Nephron progenitor cell (in vitro differentiated cells): ENCODE measurements at regions not wholly inside any gene's neighbourhood (a gene's known extent, or its start where the extent isn't known, plus 50 kb on each side); places are given as distances from the start of the nearest gene placed in this dataset.
"Not testable (repeated sequence)": the region's sequence is repeated elsewhere in the genome, so short reads cannot be mapped to it uniquely, and the experiment has no call there.

Experiments used
- DNase-seq: peaks from one replicate; pipeline ENCODE4 v3.0.0; 2021
- H3K27ac Mint-ChIP-seq: 2 replicates; pipeline ENCODE4 v1.8.0; 2021; ENCODE audit warnings: mild to moderate bottlenecking, moderate library complexity, mixed read lengths
- H3K27me3 Mint-ChIP-seq: 2 replicates; pipeline ENCODE4 v1.8.0; 2021; ENCODE audit warnings: mild to moderate bottlenecking, low read depth, mixed read lengths; ENCODE audit not compliant: poor library complexity
- H3K36me3 Mint-ChIP-seq: 2 replicates; pipeline ENCODE4 v1.8.0; 2021; ENCODE audit warnings: low read depth, mixed read lengths
- H3K4me1 Mint-ChIP-seq: 2 replicates; pipeline ENCODE4 v1.8.0; 2021; ENCODE audit warnings: mixed read lengths
- H3K4me3 Mint-ChIP-seq: 2 replicates; pipeline ENCODE4 v1.8.0; 2021; ENCODE audit warnings: mild to moderate bottlenecking, moderate library complexity, mixed read lengths
- H3K9me3 Mint-ChIP-seq: 2 replicates; pipeline ENCODE4 v1.8.0; 2021; ENCODE audit warnings: mild to moderate bottlenecking, moderate library complexity, mixed read lengths
- TF ChIP-seq, protein P1 (sequence below): fragments of 200-600 bp; sonication (generic); IDR thresholded peaks from 2 replicates; pipeline ENCODE4 v1.5.0; 2021; ENCODE audit warnings: antibody characterized with exemption

DNA sequence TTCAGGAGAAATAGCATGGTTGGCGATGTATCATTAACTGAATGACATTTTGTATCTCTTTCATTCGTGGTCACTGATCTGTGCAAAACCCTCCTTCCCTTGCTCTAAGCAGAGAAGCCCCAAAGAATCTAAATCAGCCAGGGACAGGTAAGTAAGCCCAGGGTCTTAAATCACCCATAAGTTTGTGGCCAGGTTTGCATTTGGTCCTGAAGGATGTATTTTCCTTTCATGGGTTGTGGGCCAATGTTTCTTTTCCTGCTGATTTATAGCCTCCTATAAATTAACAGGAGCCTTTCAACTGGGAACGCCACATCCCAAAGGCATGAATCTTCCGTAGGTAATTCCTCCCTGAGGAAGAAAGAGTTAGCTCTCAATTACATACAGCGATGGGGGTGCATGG lies 217.5 kb upstream of the TNC start:
- peaks cover 28% of the 10 kb centered on the region for H3K9me3 Mint-ChIP-seq
- H3K4me1 Mint-ChIP-seq, result peaks cover 38% of the 10 kb centered on the region
- TF ChIP-seq, protein P1, sequence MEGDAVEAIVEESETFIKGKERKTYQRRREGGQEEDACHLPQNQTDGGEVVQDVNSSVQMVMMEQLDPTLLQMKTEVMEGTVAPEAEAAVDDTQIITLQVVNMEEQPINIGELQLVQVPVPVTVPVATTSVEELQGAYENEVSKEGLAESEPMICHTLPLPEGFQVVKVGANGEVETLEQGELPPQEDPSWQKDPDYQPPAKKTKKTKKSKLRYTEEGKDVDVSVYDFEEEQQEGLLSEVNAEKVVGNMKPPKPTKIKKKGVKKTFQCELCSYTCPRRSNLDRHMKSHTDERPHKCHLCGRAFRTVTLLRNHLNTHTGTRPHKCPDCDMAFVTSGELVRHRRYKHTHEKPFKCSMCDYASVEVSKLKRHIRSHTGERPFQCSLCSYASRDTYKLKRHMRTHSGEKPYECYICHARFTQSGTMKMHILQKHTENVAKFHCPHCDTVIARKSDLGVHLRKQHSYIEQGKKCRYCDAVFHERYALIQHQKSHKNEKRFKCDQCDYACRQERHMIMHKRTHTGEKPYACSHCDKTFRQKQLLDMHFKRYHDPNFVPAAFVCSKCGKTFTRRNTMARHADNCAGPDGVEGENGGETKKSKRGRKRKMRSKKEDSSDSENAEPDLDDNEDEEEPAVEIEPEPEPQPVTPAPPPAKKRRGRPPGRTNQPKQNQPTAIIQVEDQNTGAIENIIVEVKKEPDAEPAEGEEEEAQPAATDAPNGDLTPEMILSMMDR, result no peak
- peak overlapping the region; percentile 41 for H3K27ac Mint-ChIP-seq
- H3K4me3 Mint-ChIP-seq, result no peak overlapping the region
- no peaks in the 10 kb centered on the region for H3K36me3 Mint-ChIP-seq
- DNase-seq, result peak; percentile 3
- H3K27me3 Mint-ChIP-seq, result peaks cover 12% of the 10 kb centered on the region

DNA sequence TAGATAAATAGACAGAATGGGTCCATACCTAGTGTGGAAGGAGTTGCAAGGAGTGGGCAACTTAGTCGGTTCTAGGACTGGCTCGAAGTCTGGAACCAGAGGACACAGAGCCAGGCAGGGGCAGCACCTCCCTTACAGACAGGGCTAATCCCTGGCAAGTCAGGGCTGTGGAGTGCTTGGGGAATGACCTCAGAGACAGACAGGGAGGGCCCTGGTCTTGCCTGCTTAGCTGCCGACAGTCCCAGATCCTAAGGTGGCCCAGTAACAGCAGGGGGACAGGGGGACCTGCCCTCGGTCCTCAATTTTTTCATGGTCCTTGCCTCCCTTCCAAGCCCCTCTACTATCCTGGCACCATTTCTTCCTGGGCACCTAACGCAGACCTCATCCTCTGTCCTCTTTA lies 222.4 kb upstream of the TNC start:
- no peak overlapping the region for H3K4me3 Mint-ChIP-seq
- no peaks in the 10 kb centered on the region for H3K36me3 Mint-ChIP-seq
- no peak overlapping the region for H3K27ac Mint-ChIP-seq
- H3K27me3 Mint-ChIP-seq, result peaks cover 4% of the 10 kb centered on the region
- peaks cover 11% of the 10 kb centered on the region for H3K4me1 Mint-ChIP-seq
- DNase-seq, result no peak
- H3K9me3 Mint-ChIP-seq, result peaks cover 19% of the 10 kb centered on the region
- TF ChIP-seq, protein P1, result no peak

DNA sequence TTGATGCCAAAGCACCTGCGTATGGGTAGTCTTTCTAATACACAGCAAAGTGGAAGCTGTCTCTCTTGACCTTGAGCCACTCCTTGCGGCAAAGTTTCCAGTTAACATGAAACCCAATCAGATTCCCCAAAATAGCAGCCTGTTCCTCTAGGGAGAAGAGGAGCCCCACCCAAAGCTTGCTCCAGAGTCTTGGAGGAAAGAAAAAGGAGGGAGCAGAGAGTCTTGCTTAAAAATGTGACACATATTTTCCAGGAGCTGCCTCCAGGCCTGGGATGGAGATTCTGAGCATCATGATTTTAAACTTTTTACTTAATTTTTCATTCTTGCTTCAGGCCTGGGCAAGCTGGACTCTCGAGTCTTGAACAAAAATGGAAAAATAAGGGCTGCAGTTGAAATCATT lies 223.5 kb upstream of the TNC start:
- H3K4me3 Mint-ChIP-seq, result no peak overlapping the region
- no peaks in the 10 kb centered on the region for H3K36me3 Mint-ChIP-seq
- TF ChIP-seq, protein P1, result no peak
- no peak overlapping the region for H3K27ac Mint-ChIP-seq
- no peak for DNase-seq
- H3K9me3 Mint-ChIP-seq, result peaks cover 20% of the 10 kb centered on the region
- peaks cover 5% of the 10 kb centered on the region for H3K4me1 Mint-ChIP-seq
- peaks cover 7% of the 10 kb centered on the region for H3K27me3 Mint-ChIP-seq

DNA sequence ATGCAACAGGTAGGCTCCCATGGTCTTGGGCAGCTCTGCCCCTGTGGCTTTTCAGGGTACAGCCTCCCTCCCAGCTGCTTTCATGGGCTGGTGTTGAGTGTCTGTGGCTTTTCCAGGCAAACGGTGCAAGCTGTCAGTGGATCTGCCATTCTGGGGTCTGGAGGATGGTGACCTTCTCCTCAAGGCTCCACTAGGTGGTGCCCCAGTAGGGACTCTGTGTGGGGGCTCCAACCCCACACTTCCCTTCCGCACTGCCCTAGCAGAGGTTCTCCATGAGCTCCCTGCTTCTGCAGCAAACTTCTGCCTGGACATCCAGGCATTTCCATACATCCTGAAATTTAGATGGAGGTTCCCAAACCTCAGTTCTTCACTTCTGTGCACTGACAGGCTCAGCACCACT lies 229.8 kb upstream of the TNC start:
- not testable (repeated sequence) for H3K27me3 Mint-ChIP-seq, H3K4me1 Mint-ChIP-seq, H3K27ac Mint-ChIP-seq, DNase-seq, H3K4me3 Mint-ChIP-seq, H3K36me3 Mint-ChIP-seq
- H3K9me3 Mint-ChIP-seq, result peaks cover 26% of the 10 kb centered on the region

DNA sequence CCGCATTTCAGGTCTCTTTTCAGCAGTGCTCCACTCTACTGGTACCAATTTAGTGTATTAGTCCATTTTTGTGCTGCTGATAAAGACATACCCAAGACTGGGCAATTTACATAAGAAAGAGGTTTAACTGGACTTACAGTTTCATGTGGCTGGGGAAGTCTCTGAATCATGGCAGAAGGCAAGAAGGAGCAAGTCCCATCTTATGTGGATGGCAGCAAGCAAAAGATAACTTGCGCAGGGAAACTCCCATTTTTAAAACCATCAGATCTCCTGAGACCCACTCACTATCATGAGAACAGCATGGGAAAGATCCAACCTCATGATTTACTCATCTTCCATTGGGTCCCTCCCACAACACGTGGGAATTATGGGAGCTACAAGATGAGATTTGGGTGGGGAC lies 231.0 kb upstream of the TNC start:
- H3K36me3 Mint-ChIP-seq, DNase-seq, H3K4me3 Mint-ChIP-seq, H3K27ac Mint-ChIP-seq, H3K27me3 Mint-ChIP-seq, H3K4me1 Mint-ChIP-seq: not testable (repeated sequence)
- peaks cover 26% of the 10 kb centered on the region for H3K9me3 Mint-ChIP-seq

DNA sequence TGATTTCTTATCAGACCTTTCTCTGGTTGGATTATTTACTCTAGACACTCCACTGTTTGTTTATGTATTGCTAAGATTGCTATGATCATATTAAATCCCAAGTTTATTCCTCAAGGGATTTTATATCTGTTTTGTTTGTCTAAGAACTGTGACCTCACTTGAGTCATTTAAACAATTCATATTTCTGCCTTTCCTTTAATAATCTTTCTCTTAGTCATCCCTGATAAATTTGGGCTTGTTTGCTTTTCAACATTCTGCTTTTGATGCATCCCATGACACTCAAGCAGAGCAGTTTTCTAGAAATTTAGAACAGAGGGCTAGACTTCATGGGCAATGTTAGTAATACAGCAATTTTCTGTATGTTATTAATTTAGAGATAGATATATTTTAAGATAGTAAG lies 231.6 kb upstream of the TNC start:
- H3K4me1 Mint-ChIP-seq, result no peaks in the 10 kb centered on the region
- no peak overlapping the region for H3K4me3 Mint-ChIP-seq
- no peak for DNase-seq

DNA sequence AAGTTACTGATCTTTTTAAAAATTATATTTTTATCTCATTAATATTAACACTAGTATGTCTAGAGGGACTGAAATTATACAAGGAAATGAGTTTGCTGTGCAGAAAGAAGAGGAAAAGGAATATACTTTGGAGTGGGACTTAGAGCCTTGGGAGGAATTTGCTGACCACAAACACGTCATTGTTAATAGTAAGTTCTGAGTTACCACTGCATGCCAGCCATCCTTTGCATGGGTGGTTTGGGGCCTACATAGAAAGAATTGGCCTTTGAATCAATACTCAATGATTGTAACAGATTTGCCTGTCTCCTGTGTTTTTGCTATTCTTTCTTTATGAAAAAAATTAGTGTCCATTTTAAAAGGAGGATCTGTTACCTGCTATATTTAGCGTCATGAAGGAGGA lies 232.6 kb upstream of the TNC start:
- no peak for DNase-seq
- Mint-ChIP-seq H3K4me3 (no peak overlapping the region), H3K4me1 (no peaks in the 10 kb centered on the region), H3K27me3 (peaks cover 11% of the 10 kb centered on the region), H3K9me3 (peaks cover 30% of the 10 kb centered on the region), H3K36me3 (peaks cover 7% of the 10 kb centered on the region), H3K27ac (no peak overlapping the region)
- TF ChIP-seq, protein P1, result no peak

More for the DNA sequence above, 231.6 kb upstream of the TNC start:
- H3K27me3 Mint-ChIP-seq, result peaks cover 6% of the 10 kb centered on the region
- peaks cover 7% of the 10 kb centered on the region for H3K36me3 Mint-ChIP-seq
- H3K9me3 Mint-ChIP-seq, result peaks cover 27% of the 10 kb centered on the region
- no peak overlapping the region for H3K27ac Mint-ChIP-seq
- TF ChIP-seq, protein P1, result no peak
